ENCODE measurements at regions not wholly inside any gene's neighbourhood (a gene's known extent, or its start where the extent isn't known, plus 50 kb on each side); places are given as distances from the start of the nearest gene placed in this dataset.

DNA sequence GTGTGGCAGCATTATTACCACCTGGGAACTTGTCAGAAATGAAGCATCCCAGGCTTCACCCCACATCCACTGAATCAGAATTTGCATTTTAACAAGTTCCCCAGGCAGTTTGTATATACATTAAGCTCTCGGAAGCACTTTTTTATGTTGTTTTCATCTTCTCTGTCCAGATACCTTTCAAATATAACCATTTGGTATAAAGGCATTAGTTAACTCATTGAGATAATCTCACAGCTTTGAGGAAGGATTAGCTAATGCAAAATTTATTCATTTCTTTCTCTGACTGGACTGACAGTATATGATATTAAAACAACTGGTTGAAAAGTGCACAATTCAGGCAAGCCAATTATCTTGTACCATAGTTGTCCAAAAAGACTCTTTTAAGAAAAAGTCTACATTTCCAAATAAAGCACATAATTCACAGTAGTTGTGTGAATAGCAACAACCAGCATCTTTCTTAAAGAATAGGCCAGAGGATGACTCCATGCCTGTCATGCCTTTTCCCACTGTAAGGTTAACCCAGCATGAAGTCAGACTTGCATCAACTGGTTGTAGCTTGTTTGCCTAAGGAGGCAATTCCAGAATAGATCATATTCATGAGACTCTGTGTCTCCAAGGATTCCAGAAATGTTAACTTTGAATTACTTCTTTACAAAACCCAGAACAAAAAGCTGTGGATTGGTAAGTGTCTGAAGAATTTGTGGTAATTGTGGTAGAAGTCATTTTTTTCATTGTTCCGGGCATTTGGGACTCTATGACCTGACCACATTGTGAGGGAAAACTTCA lies 254.3 kb upstream of the SESN3 start:
- DNase-seq (ENCODE audit: low spot score): no peak

DNA sequence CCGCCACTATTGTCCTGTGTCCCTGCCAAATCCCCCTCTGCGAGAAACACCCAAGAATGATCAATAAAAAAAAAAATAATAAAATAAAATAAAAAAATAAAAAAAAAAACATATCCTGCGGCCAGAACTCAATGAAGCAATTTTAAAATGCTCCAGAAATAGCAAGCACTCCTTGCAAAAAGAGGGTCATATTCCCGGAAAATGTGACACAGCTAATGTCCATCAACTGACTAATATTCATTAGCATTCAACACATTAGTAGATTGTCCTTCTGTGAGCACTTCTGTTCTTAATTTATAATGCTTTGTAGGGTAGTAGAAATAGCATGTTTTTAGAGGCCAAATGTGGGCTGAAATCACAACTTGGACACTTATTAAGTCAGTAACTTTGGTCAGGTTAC lies 252.3 kb upstream of the SESN3 start:
- DNase-seq (ENCODE audit: low spot score): no peak

DNA sequence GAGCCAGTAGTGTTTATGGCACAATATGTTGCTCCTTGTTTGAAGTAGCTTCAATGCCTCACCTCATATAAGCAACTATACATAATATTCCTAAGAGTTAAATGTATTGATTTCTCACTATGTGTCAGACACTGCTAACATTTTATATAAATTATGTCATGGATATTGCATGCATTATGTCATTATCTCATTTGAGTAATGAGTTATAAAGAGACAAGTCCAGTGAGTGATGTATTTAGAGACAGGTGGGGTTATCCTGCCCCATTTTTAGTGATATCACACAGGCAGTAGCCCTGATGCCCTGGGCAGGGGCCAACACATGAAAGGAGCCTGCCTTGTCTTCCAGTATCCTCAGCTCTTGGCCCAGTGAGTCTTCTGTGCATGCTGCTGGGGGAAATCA lies 247.0 kb upstream of the SESN3 start:
- DNase-seq (ENCODE audit: low spot score): no peak

DNA sequence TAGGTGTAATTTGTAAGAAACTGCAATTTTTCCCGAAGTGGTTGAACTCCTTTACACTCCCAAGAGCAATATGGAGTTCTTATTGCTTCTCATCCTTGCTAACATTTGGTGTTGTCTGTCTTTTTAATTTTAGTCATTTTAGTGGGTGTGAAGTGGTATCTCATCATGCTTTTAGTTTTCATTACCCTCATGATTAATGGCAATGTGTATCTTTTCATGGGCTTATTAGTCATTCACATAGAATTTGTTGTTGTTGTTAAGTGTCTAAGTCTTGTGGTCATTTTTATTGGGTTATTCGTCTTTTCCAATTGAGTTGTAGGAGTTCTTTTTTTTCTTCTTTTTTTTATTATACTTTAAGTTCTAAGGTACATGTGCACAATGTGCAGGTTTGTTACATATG lies 238.3 kb upstream of the SESN3 start:
- DNase-seq (ENCODE audit: low spot score): no peak

DNA sequence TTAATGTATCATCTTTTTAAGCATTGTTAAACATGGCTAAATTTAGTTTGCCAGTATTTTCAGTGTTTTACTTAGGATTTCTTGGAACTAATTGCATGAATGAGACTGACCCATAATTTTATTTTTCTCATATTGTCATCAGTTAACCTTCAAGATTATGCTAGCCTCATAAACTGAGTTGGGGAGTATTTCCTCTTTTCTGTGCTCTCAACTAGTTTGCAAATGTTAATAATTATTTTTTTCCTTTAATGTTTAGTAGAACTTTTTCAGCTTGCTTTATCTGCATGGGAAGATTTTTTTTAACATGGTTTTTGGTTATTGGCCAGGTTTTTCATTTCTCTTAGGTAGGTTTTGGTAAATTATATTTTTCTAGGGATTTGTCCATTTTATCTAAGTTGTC lies 235.4 kb upstream of the SESN3 start:
- DNase-seq (ENCODE audit: low spot score): no peak

DNA sequence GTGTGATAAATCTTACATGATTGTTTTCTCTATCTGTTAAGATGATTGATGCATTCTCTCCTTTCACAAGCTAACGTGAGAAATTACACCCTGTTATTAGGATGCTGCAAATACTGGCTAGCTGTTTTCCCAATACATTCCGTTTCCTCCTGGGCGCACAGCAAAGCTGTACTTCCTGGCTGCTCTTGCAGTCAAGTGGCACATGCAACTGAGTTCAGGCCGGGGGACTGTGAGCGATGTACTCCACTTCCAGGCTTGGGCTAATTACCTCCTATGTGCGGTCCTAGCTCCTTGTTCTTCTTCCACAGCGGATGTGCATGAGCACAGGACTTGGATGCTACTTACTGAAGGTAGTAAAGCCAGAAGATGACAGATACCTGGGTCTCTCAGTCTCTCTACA lies 234.9 kb upstream of the SESN3 start:
- DNase-seq (ENCODE audit: low spot score): no peak

DNA sequence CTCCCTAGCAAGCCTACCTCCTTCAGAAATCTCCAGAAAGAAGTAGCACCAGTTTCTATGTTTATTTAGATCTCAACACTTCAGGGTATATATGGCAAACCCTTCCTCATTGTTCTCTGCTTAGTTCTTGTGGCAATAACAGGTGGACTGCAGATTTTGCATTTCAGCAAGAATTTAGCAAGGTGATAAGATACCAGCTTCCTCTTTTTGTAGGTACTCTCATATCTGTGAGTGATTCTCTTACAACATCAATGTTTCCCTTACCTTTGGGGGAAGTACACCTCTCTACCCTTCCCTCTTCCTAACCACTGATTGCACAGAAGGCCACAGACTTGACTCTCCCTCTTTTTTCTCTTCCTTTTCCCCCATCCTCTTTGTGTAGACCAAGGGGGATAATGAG lies 230.9 kb upstream of the SESN3 start:
- no peak for DNase-seq (ENCODE audit: low spot score)

DNA sequence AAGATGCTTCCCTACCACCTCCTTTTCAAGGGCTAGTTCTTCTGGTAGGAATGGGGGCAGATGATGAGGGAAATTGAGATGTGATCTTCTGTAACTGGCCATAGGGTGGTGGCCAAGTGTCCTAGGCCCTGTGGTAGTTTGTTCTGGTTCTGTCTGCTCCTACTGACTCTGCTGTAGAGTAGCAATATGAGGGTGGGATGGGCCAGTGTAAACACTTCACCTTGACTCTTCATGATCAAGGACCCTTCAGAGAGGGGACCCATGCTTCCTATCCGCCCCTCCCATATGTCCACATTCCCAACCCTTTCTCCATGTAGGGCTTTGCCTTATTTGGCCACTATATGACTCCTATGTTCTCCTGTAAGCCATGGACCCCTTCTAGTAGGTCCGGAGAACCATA lies 230.3 kb upstream of the SESN3 start:
- DNase-seq (ENCODE audit: low spot score): no peak

DNA sequence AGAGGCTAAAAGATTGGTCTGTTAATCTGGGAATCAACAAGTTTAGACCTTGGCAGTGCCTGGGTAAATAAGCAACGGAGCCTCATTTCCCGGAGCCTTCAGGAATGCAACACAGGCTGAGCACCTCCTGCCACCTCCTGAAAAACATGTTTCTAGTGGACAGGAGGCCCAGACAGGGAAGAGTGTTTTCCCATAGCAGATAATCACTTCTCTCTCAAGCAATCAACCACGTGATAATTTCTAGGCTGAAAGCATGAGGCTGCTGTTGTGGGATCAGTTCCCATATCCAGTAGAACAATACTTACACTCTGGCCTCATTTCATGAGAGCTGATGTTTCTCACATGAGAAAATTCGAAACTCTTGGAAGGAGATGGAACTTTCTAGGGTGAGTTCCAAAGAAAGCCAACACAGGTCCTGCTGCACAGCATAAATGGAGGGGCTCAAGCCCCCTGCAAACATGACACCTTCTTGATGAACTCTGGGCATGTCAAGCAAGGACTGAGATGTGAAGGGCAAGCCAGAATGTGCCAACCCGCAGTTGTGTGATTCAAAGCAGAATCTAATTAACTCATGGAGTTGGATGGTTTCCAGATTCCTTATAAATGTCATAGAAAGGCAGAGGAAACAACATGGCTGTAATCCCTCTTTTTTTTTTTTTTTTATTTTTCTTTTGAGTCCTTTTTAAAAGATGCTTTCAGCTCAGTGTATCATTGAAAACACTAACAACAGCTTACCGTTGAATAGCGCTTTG lies 228.5 kb upstream of the SESN3 start:
- DNase-seq (ENCODE audit: low spot score): no peak

DNA sequence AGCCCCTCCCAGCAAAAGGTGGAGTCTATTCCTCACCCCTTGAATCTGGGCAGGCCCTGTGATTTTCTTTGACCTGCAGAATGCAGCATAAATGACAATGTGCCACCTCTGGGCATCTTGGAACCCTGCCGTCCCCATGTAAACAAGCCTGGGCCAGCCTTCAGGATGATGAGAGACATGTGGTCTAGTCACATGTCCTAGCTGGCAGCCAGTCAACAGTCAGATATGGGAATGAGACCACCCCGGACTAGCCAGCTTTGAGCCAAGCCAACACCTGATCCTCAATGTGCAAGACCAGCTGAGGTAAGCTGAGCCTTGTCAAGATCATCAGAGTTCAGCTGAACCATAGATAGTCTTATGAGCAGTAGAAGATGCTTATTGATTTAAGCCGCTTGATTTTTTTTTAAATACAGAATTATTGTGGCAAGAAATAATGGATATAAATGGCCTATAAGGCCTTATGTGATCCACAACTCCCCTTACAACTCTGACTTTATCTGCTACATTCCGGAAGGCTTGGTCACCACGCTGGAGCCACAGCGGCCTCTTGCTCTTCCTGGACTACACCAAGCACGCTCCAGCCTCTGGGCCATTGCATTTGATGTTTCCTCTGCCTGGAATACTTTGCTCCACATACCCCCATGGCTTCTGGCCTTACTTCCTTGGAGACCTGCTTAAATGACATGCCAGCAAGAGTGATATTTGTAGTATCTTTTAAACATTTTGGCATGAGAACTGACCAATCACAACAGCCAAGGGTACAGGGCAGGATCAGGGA lies 225.9 kb upstream of the SESN3 start:
- DNase-seq (ENCODE audit: low spot score): no peak

DNA sequence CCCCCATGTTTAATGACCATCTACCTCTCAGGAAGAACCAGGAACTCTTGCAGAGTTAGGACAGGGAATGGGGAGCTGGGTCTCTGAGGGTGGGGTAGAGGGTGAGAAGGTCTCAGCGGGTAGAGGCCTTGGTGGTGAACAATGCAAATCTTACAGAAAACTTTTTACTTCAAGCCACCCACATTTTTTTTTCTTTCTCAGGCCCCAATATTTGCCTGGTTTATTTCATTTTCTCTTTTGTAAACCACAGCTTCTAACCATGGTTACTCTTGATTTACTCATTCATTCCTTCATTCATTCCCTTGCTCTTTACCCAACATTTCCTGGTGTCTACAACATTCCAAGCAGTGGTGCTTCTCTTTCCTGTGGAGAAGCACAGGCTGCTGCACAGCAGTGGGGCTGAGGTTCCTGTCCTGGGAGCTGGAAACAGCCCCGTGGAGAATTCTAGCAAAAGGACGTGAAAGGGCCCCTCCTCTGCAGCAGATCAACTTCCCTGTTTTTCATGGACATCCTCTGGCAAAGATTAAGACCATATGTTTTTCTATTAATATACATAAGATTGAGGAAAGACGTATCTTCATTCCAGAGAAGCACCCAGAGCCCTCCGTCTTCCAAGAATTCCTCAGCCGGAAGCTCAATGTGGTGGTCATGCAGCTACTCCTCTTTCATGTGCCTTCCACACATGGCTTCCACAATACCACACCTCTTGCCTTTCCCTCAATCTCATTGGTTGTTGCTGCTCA lies 224.4 kb upstream of the SESN3 start:
- no peak for DNase-seq (ENCODE audit: low spot score)

DNA sequence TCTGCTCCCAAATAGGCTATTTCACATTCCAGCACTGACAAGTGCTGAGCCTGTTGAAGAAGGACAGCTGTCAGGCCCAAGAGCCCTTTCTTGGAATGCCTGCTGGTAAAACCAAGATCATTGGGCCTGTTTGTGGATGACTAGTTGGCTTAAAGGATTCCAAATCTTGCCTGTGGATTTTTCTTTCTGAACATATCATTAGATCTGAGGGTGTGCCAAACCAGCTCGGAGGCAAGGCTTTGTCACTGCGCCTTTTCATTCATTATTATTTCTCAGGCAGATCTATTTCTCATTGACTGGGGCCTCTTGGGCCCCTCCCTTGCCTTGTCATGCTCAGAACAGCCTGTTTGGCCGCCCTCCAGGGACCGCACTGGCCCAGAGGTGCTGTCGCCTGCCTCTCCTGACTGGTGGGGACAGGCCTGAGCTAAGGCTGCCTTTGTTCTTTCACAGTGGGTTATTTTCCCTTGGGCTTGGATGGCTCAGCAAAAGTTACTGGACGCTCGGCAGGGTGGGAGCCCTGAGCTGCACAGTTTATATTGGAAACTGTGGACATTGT lies 222.7 kb upstream of the SESN3 start:
- no peak for DNase-seq (ENCODE audit: low spot score)

DNA sequence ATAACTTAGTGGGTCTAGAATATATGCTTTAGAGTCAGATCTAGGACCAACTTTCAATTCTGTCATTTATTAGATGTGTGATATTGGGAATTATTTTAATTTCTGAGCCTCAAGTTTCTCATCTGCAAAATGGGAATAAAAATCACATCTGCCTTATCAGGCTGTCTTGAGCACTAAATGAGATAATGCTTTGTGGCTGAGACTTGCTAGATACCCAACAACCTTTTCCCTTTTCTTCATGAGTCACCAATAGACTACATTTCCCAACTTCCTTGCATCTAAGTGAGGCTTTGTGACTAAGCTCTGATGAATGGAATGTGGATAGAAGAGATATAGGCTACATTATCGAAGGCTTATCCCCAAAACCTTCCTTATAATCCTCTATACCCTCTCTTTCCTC lies 220.7 kb upstream of the SESN3 start:
- no peak for DNase-seq (ENCODE audit: low spot score)

DNA sequence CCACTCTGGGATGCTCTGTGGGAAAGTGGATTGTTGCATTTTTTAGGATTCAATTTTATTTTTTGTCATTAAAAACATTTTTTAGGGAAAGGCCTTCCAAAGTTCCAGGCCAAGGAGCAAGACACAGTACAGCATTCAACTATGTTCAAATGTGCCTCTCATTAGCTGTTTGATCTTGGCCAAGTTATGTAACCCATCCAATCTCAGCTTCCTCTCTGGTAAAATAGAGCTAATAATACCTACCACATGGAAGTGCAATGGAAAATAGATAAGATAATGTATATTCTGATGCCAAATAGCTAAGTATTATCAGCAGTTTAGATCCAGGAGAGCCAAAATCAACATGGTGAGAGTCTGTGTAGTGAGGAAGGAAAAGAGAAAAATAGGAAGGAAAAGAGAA lies 220.3 kb upstream of the SESN3 start:
- no peak for DNase-seq (ENCODE audit: low spot score)

DNA sequence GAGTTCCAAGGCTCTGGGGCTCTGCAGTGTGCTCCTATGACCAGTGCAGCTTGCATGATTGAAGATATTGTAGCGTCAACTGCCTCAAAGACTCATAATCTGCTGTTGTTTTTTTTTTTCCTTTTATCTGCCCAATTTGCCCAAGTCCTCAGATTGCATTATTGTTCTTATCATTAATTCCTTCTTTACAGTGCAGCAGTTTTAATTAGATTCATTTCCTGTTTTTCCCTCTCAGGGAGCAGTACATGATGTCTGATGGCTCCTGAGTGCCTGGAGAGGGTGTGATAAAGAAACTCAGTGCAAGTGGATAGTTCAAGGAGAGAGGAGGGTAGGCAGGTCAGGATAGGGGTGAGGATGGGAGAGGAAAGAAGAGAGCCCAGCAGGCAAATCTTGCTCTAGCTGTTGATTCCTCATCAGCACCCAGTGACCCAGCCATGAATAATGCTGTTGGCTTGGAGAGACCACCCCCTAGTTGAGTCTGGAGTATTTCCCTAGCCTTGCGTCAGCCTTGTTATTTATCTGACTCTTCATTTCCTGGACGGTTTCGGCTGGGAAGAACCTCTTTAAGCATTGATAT lies 219.6 kb upstream of the SESN3 start:
- DNase-seq (ENCODE audit: low spot score): no peak

DNA sequence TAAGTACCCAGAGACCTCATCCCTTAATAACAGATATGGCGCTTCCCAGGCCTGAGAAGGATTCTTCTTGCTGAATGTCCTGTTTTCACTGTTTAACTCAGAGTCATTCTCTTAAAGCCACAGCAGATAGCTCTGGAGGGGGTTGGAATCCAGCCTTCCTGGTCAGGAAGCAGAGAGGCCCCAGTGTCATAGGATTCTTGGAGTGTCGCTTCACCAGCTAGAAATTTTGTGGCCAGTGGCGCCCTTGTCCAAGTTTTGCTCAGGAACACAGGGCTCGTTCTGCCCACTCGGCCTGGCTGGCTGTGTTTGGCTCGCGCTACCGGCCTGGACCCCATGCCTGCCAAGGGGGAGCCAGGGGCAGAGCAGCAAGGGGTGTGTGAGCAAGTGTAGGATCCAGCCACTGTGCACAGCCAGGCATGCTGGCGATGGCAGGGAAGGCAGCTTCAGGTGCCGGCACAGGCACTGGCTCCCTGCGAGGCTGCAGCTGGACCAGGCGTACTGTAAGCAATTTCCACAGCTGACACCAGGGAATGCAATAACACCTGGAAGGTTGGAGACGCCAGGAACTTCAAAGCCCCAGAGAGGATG lies 214.8 kb upstream of the SESN3 start:
- DNase-seq (ENCODE audit: low spot score): no peak

DNA sequence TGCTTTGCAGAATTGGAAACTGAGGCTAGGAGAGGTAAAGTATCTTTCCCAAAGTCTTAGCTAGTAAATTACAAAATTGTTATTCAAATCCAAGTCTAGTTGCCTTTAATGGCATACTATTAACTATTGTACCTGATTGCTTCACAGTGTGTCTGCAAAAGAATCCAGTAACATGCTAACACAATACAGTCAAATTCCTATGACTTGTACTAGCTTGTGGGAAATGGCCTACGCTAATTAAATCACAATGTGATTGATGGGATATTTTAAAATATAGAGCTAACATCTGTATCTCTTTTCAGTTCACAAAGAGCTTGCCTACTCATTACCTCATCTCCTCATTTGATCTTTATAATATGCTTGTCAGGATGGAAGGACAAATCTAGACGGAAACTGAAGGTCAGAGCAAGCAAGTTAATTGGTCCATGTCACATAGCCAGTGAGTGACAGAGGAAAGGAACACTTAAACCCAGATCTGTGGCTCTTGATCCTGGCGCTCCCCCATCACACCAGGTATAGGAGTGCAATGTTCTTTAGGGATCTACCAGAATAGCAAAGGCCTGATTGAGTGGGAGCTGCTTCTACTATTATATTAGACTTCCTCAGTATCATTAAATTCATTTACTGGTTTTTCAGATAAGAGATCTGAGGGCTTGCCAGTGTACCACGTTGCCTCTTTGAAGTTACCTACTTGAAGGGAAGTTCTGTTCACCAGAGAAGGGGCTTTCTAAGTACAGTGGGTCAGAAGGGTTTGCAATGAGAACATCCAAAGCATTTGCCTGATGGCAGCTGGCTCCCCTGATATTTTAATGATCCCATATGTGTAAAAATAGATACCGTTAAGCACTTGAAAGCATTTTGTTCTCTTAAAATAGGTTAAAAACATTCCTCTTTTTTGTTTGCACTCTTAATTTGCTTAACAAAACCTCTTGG lies 213.6 kb upstream of the SESN3 start:
- DNase-seq (ENCODE audit: low spot score): no peak

DNA sequence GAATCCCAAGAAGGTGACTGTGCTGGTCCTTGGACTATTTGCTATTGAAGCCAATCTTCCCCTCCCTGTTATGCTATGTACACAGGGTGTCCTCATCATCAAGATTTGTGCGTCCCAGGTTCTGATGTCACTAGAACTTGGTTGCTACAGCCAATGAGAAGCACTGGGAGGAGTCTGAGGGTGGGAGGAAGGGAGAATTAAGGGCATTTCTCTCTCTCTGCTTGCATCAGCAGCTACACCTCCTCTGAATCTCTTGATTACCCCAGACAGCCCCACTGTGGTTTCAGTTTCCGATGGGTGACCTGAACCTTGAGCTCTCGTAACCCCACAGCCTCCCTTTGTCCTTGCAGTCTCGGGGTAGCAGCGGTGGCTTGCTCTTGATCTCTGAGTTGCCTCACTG lies 212.4 kb upstream of the SESN3 start:
- DNase-seq (ENCODE audit: low spot score): no peak

DNA sequence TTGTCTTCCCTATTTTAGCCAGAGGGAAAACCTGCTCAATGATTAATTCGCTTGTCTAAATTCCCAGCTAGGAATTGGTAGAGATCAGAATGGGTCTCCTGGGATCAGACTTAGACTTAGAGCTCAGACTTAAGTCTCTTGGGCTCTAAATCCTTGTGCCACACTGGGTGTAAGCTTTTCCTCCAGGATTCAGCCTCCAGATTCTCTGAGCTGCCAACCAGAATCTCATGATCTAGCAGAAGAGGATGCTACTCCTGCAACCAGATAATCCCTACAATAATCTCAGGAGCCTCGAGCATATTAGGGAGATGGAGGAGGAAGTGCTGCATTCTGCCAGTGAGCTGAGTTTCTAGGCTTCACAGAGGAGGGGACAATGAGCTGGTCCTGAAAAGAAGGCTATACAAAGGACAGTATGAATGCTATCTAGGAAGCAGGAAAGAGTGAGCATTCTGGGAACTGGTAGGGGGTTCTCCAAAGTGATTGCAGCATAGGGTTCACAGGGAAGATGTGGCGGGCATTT lies 211.6 kb upstream of the SESN3 start:
- DNase-seq (ENCODE audit: low spot score): no peak

All from left forelimb (tissue), 1 donor.